ENCODE measurements at regions not wholly inside any gene's neighbourhood (a gene's known extent, or its start where the extent isn't known, plus 50 kb on each side); places are given as distances from the start of the nearest gene placed in this dataset.

DNA sequence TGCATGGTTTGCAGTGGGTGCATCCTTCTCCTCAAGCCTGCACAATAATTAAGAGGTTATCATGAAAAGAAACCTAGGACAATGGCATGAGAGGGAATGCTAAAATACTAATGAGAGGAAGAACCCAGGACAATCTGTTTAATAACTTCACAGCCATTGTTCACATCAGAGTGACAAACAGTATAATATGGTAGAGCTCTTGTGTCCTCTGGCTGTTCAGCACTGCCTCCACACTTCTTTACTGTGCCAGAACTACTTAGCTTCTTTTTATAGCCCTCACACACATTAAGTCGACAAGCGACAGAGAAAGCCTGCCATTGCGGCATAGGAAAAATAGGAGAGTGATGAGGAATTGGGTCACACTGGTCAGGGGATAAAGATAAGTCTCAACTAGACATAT is 65.0 kb upstream of the MEIS2 start:
- Mint-ChIP-seq H3K4me1 (ENCODE audit: unreplicated experiment) (no peaks in the 10 kb centered on the region), H3K27me3 (ENCODE audit: unreplicated experiment) (peaks cover 46% of the 10 kb centered on the region), H3K9me3 (ENCODE audit: unreplicated experiment) (peaks cover 3% of the 10 kb centered on the region), H3K27ac (ENCODE audit: unreplicated experiment) (no peak overlapping the region), H3K36me3 (ENCODE audit: unreplicated experiment) (no peaks in the 10 kb centered on the region), H3K4me3 (ENCODE audit: unreplicated experiment) (no peak overlapping the region)
- DNase-seq (ENCODE audit: extremely low spot score, unreplicated experiment): no peak
- TF ChIP-seq, protein P1, sequence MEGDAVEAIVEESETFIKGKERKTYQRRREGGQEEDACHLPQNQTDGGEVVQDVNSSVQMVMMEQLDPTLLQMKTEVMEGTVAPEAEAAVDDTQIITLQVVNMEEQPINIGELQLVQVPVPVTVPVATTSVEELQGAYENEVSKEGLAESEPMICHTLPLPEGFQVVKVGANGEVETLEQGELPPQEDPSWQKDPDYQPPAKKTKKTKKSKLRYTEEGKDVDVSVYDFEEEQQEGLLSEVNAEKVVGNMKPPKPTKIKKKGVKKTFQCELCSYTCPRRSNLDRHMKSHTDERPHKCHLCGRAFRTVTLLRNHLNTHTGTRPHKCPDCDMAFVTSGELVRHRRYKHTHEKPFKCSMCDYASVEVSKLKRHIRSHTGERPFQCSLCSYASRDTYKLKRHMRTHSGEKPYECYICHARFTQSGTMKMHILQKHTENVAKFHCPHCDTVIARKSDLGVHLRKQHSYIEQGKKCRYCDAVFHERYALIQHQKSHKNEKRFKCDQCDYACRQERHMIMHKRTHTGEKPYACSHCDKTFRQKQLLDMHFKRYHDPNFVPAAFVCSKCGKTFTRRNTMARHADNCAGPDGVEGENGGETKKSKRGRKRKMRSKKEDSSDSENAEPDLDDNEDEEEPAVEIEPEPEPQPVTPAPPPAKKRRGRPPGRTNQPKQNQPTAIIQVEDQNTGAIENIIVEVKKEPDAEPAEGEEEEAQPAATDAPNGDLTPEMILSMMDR (IDR thresholded peaks at IDR 0.05): no peak

DNA sequence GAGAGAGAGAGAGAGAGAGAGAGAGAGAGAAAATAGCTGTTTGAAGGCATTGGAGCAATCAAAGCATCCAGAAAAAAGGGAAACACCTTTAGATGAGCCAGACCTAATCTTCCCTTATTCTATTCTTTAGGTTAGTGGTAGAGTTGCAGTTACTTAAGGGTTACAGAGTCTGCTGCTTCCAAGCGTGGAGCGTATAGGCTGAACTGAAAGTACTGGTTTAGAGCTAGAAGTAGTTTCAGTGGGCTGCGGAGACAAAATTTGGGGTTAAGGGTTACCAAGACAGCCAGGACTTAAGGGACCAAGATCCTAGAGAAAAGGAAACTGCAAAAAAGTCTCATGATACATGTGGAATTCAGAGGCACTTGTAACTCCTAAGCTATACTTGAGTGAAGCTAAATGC is 66.1 kb upstream of the MEIS2 start:
- DNase-seq (ENCODE audit: extremely low spot score, unreplicated experiment): no peak
- Mint-ChIP-seq H3K27me3 (ENCODE audit: unreplicated experiment) (peaks cover 50% of the 10 kb centered on the region), H3K27ac (ENCODE audit: unreplicated experiment) (no peak overlapping the region), H3K4me3 (ENCODE audit: unreplicated experiment) (no peak overlapping the region), H3K9me3 (ENCODE audit: unreplicated experiment) (peaks cover 3% of the 10 kb centered on the region), H3K4me1 (ENCODE audit: unreplicated experiment) (no peaks in the 10 kb centered on the region), H3K36me3 (ENCODE audit: unreplicated experiment) (no peaks in the 10 kb centered on the region)
- TF ChIP-seq, protein P1 (IDR thresholded peaks at IDR 0.05): no peak

DNA sequence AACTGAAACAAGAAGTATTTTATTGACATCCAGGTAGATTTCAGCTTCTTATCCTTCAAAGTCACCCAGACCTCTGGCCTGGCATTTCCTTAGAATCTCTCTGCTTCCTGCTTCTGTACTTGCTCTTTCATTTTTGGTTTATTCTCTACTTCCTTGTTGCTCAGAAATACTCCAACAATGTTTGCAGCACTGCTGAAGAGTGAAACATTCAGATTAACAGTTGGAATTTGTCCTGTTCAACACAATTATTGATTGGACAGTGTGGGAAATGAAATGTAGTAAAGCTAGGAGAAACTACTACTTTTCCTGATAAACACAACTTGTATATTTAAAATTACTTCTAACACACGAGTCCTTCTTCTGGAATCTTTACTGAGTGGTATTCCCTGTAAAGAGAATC is 81.0 kb upstream of the MEIS2 start:
- Mint-ChIP-seq H3K36me3 (ENCODE audit: unreplicated experiment) (no peaks in the 10 kb centered on the region), H3K27ac (ENCODE audit: unreplicated experiment) (no peak overlapping the region)

DNA sequence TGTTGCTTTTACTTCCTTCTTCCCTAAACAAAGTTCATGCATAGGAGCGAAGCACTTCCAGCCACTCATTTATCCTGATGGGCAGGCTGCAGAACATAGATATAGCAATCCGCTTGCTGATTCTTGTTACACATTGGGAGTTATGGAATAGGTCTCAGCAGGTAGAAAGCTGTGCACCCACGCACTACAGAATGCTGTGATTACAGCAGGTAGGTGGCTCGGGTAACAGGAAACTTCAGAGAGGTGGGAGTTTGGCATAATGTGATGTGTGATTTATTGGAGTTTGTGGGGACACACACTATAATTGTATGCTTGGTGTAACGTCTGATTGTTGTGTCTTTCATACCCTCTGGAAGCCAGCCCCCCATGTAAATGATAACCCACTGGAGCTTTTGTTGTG is 99.2 kb upstream of the MEIS2 start:
- H3K36me3 Mint-ChIP-seq (ENCODE audit: unreplicated experiment): no peaks in the 10 kb centered on the region
- H3K4me3 Mint-ChIP-seq (ENCODE audit: unreplicated experiment): no peak overlapping the region
- no peaks in the 10 kb centered on the region for H3K4me1 Mint-ChIP-seq (ENCODE audit: unreplicated experiment)
- TF ChIP-seq, protein P1 (IDR thresholded peaks at IDR 0.05): no peak
- H3K27ac Mint-ChIP-seq (ENCODE audit: unreplicated experiment): no peak overlapping the region
- H3K27me3 Mint-ChIP-seq (ENCODE audit: unreplicated experiment): peaks cover 50% of the 10 kb centered on the region
- H3K9me3 Mint-ChIP-seq (ENCODE audit: unreplicated experiment): no peaks in the 10 kb centered on the region
- no peak for DNase-seq (ENCODE audit: extremely low spot score, unreplicated experiment)

More for the DNA sequence above, 81.0 kb upstream of the MEIS2 start:
- H3K9me3 Mint-ChIP-seq (ENCODE audit: unreplicated experiment): peaks cover 24% of the 10 kb centered on the region
- TF ChIP-seq, protein P1 (IDR thresholded peaks at IDR 0.05): no peak
- no peak for DNase-seq (ENCODE audit: extremely low spot score, unreplicated experiment)
- no peaks in the 10 kb centered on the region for H3K4me1 Mint-ChIP-seq (ENCODE audit: unreplicated experiment)
- H3K4me3 Mint-ChIP-seq (ENCODE audit: unreplicated experiment): no peak overlapping the region
- peaks cover 22% of the 10 kb centered on the region for H3K27me3 Mint-ChIP-seq (ENCODE audit: unreplicated experiment)

DNA sequence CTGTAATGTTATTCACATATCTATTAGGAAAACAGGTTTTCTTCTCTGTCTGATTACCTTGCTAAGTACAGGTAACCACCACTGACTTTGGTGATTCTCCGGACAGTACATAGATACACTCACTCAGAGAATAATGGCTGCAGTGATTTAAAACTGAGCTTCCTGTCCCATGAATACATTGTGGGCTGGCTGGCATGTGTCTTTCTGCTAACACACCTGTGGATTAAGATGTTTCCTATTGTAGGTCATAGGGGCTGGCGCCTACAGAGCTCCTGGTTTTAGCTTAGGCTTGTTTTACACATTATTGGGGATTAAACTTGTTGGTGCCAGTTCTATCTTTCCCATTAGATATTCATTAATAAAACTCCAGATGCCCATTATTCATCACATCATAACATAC is 102.7 kb upstream of the MEIS2 start:
- peaks cover 39% of the 10 kb centered on the region for H3K27me3 Mint-ChIP-seq (ENCODE audit: unreplicated experiment)
- no peak for DNase-seq (ENCODE audit: extremely low spot score, unreplicated experiment)
- no peak overlapping the region for H3K27ac Mint-ChIP-seq (ENCODE audit: unreplicated experiment)
- H3K4me1 Mint-ChIP-seq (ENCODE audit: unreplicated experiment): no peaks in the 10 kb centered on the region
- TF ChIP-seq, protein P1 (IDR thresholded peaks at IDR 0.05): no peak
- H3K36me3 Mint-ChIP-seq (ENCODE audit: unreplicated experiment): no peaks in the 10 kb centered on the region
- no peak overlapping the region for H3K4me3 Mint-ChIP-seq (ENCODE audit: unreplicated experiment)
- H3K9me3 Mint-ChIP-seq (ENCODE audit: unreplicated experiment): no peaks in the 10 kb centered on the region

Data from osteocyte (in vitro differentiated cells).